ENCODE measurements at regions not wholly inside any gene's neighbourhood (a gene's known extent, or its start where the extent isn't known, plus 50 kb on each side); places are given as distances from the start of the nearest gene placed in this dataset.

- no peak for TF ChIP-seq CTCF (IDR thresholded peaks at IDR 0.05; ENCODE audit: low read depth, low read length)
- DNase-seq (ENCODE audit: low read depth in 2 of 2) = no peak
- no peak overlapping the region for H3K4me3 ChIP-seq (replicated peaks in 1 of 2; ENCODE audit: low read depth in 2 of 2, low read length in 2 of 2)
These were observed 57.3 kb upstream of the CPLX2 start for GRCh38 chr5:175813943-175814630.

GRCh38 chr5:175814691-175815090, 56.7 kb upstream of the CPLX2 start:
- peak; percentile 42 to 79 for DNase-seq (ENCODE audit: low read depth in 2 of 2)
- TF ChIP-seq CTCF (IDR thresholded peaks at IDR 0.05; ENCODE audit: low read depth, low read length) = no peak
- no peak overlapping the region for H3K4me3 ChIP-seq (replicated peaks in 1 of 2; ENCODE audit: low read depth in 2 of 2, low read length in 2 of 2)

GRCh38 chr5:175815126-175815913, 56.1 kb upstream of the CPLX2 start:
- no peak overlapping the region for H3K4me3 ChIP-seq (replicated peaks in 1 of 2; ENCODE audit: low read depth in 2 of 2, low read length in 2 of 2)
- TF ChIP-seq CTCF (IDR thresholded peaks at IDR 0.05; ENCODE audit: low read depth, low read length) = no peak
- no peak for DNase-seq (ENCODE audit: low read depth in 2 of 2)

GRCh38 chr5:175816348-175816747, 55.0 kb upstream of the CPLX2 start:
- no peak for TF ChIP-seq CTCF (IDR thresholded peaks at IDR 0.05; ENCODE audit: low read depth, low read length)

GRCh38 chr5:175819090-175819425, 52.3 kb upstream of the CPLX2 start:
- TF ChIP-seq CTCF (IDR thresholded peaks at IDR 0.05; ENCODE audit: low read depth, low read length) = no peak
- no peak for DNase-seq (ENCODE audit: low read depth in 2 of 2)
- no peak overlapping the region for H3K4me3 ChIP-seq (replicated peaks in 1 of 2; ENCODE audit: low read depth in 2 of 2, low read length in 2 of 2)

More at GRCh38 chr5:175816348-175816747, 55.0 kb upstream of the CPLX2 start:
- no peak overlapping the region for H3K4me3 ChIP-seq (replicated peaks in 1 of 2; ENCODE audit: low read depth in 2 of 2, low read length in 2 of 2)
- DNase-seq (ENCODE audit: low read depth in 2 of 2) = no peak

GRCh38 chr5:175820230-175820629, 51.1 kb upstream of the CPLX2 start:
- TF ChIP-seq CTCF (IDR thresholded peaks at IDR 0.05; ENCODE audit: low read depth, low read length) = no peak
- H3K4me3 ChIP-seq (replicated peaks in 1 of 2; ENCODE audit: low read depth in 2 of 2, low read length in 2 of 2) = no peak overlapping the region
- DNase-seq (ENCODE audit: low read depth in 2 of 2) = no peak
